Skeletal muscle cell (primary cell): ENCODE measurements at regions not wholly inside any gene's neighbourhood (a gene's known extent, or its start where the extent isn't known, plus 50 kb on each side); places are given as distances from the start of the nearest gene placed in this dataset.
"Not testable (repeated sequence)": the region's sequence is repeated elsewhere in the genome, so short reads cannot be mapped to it uniquely, and the experiment has no call there.

ENCODE experiments used
- DNase-seq: peaks from one replicate; pipeline ENCODE4 v3.0.0-alpha.2; 2010; ENCODE audit warnings: low read depth
- H3K4me3 ChIP-seq: 2 replicates; pipeline ENCODE4 v1.5.1; 2011; ENCODE audit warnings: low read depth, mild to moderate bottlenecking, control low read depth, low read length, moderate library complexity

DNA sequence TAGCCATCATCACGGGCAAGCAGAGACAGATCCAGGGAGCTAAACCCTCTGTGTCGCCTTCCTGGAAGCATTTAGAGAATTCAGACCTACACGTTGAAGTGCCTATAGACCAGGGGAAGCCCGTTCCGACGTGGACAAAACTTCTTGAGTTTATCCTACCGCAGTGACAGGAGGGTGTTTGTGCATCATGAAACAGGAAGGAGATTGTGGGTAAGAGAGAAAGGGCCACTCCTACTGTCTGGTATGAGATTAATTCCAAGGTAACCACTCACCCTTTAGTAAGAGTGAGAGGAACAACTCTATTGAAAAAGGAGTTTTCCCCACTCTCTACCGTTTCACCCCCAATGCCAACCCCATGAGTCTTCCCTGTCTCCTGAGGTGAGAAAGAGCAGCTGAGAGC is 133.7 kb downstream of the TFAP2C start:
- no peak overlapping the region for H3K4me3 ChIP-seq
- no peak for DNase-seq

DNA sequence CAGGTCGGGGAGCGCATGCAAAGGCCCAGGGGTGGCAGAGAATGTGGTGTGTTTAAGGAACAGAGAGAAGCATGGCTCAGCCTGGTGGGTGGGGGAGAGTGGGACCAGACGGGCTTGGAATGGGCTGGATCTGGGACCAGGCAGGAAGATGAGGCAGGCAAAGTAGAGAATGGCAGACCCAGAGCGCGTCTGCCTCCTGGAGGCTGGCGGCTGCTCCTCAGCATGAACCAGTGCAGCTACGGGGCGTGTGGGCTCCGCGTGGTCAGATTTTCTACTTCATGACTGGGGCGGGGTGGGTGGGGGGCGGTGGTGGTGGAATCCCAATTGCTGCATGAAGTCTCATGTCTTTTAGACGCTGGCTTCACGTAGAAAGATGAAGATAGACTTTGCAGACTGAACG is 135.6 kb downstream of the TFAP2C start:
- no peak overlapping the region for H3K4me3 ChIP-seq
- no peak for DNase-seq

DNA sequence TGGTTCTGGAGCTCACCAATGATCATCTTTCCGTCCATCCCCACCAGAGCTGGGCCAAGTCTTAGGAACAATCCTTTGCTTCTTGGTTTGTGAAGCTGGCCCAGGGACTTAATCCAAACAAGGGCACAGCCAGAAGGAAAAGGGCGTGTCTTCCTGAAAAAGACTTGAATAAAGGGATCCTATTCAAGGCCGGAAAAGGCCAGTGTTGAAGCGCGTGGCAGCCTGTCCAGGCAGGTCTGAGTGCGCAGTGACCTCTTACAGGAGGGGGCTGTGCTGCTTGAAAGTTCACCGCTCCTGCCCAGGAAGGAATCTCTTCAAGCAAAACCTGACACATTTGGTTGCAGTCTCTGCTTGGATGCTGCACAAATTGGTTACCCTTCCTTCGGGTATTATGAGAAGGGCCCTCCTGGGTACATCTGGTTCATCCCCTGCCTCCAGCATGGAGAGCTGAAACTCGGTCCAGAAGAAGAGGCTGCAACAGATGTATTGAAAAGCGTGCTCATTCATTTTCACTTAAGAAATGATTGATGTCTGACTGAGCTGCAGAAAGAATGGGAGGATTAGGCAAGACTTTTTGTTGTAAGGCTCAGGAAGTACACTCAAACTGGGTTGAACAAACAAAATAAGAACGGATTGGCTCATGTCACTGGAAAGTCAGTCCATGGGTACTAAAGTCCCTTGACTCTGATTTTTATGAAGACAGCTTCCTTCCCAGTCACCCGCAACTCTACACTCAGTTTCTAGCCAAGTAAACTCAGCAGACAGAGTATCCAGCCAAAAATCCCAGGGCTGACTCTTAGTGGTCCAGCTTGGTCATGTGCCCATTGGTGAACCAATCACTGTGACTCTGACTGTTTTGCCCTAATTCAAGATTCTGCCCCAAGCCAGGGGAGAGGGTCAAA is 136.3 kb downstream of the TFAP2C start:
- no peak overlapping the region for H3K4me3 ChIP-seq
- DNase-seq, result no peak

DNA sequence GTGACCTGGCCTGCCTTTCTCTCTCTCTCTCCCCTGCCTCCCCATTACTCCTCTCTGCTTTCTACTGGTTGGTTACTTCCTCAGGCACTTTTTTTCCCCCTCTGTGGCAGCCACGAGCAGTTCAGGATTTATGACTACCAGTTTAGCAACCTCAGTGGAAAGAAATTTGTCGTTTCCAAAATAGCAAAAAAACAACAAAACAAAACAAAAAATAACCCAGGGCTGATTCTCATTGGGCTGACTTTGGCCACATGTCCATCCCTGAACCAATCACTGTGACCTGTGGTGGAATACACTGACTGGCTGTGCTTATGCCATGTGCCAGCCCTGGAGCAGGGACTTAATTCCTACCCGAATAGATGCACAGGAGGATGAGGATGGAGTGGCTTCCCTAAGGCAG is 137.4 kb downstream of the TFAP2C start:
- H3K4me3 ChIP-seq, result no peak overlapping the region
- no peak for DNase-seq

DNA sequence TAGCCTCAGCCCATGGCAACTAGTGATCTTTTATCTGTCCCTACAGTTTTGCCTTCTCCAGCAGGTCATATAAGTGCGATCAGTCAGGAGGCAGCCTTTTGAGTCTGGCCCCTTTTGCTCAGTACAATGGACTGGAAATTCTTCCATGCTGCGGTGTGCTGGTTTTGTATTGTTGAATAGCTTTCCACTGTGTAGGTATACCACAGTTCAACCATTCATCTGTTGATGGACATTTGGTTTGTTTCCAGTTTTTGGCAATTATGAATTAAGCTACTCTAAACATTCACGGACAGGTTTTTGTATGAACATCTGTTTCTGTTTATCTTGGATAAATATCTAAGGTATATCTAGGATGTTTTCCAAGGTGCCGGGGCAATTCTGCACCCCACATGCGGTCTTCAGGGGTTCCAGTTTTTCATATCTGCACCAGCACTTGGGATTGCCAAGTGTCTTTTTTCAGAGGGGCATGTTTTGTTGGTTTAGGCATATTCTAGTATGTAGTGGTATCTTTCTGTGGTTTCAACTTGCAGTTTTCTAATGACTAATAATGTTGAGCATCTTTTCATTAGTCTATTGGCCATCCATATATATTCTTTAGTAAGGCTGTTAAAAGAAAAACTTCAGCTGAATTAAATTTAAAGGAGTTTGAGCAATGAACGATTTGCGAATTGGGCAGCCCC is 141.0 kb downstream of the TFAP2C start:
- H3K4me3 ChIP-seq, result no peak overlapping the region
- DNase-seq, result no peak

DNA sequence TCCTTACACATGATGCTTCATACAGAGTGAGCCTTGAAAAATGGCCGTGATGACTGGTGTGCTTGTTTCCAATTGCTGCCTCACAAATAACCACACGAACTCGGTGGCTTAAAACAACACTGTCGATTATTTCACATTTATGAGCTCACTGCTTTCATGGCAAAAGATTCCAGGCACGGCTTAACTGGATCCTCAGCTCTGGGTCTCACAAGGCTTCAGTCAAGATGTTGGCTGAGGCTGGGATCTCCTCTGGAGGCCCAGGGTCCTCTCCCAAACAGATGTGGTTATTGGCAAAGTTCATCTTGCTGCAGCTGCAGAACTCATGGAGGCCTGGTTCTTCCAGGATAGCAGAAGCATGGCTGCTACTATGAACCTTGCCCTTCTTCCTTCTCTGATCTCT is 144.6 kb downstream of the TFAP2C start:
- no peak for DNase-seq
- no peak overlapping the region for H3K4me3 ChIP-seq

DNA sequence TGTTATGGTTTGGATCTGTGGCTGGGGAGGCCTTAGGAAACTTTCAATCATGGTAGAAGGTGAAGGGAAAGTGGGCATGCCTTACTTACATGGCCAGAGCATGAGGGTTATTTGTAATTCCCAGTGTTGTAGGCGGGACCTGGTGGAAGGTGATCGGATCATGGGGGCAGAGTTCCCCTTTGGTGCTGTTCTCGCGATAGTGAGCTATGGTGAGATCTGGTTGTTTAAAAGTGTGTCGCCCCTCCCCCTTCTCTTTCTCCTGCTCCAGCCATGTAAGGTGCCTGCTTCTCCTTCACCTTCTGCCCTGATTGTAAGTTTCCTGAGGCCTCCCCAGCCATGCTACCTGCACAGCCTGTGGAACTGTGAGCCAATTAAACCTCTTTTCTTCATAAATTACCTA is 145.8 kb downstream of the TFAP2C start:
- H3K4me3 ChIP-seq, result no peak overlapping the region
- DNase-seq, result no peak

DNA sequence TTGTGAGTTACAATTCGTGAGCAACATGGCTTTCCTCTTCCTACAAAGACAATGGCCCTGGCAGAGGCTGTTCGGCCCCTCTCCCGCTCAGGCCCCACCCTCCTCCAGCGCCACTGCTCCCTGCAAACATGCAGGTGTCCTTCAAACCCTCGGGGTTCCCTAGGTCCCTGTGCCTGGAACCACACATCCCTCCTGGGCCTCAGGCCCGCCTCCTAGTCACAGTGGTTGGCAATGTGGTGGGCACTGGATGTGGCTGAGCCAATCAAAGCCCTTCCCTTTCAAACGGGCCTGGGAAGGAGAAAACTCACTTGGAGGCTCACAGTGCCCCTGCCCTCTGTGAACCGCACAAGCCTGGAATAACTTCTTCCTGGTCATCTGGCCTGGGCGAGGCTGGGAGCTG is 147.2 kb downstream of the TFAP2C start:
- no peak overlapping the region for H3K4me3 ChIP-seq
- no peak for DNase-seq

DNA sequence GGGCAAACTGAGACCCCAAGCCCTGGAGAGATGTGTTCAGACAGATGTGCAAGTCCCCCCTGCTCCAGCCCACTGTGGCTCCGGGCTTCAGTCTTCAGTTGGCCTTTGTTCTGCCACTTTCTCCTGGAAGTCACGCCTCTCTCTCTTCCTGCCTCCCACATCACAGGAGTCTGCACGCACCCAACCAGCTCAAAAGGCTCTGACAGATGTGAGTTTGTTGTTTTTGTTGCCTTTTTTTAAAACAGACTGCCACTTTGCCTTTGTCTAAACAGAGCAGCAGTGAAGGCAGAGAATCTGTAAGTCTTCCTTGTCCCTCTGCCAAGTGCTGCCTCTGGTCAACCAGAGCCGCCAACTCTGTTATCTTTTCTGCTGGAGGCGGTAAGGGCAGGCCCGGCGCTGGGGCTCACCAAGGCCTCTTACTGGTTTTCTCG is 149.7 kb downstream of the TFAP2C start:
- DNase-seq, result no peak
- H3K4me3 ChIP-seq, result no peak overlapping the region

DNA sequence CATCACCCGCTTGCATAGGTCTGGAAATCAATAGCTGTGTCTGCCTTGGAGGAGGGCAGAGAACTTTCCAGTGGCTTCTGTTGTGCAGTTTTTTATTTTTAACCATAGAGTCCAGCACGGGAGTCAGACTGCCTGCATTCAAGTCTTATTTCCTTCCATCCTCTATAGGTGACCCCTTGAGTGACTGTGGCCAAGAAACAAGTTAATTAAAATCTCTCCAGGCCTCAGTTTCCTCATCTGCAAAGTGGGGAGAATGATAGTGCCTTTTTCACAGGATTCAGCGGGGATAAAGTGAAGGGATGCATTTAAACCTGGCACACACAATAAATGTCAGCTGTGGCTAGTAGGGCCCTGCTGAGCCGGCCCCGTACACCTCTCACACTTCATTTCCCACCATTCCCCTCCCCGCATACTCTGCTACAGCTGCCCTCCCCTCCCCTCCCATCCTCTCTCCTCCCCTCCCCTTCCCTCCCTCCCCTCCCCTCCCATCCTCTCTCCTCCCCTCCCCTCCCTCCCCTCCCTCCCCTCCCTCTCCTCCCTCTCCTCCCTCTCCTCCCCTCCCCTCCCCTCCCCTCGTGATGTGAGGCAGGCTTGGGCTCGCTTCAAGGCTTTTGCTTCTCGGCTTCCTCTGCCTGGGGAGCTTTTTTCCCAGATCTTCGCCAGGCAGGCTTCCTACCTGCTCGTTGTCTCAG is 150.5 kb downstream of the TFAP2C start:
- no peak overlapping the region for H3K4me3 ChIP-seq
- DNase-seq, result no peak

DNA sequence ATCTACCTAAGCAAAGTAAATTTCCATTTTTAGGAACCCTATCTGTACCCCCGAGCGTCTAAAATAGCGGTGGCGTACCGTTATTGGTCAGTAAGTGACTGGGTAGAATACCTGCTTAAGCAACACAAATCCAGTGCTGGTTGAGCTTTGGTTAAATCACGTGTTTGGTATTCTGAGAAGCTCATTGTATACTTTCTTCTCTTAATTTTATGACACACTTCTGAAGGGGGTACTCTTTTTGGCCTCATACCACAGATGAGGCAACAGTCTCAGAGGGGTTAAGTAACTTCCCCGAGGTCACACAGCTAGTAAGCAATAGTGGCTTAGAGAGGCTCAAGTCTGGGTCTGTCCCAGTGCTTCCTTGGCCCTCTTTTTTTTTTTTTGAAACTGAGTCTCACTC is 151.2 kb downstream of the TFAP2C start:
- no peak overlapping the region for H3K4me3 ChIP-seq
- no peak for DNase-seq

DNA sequence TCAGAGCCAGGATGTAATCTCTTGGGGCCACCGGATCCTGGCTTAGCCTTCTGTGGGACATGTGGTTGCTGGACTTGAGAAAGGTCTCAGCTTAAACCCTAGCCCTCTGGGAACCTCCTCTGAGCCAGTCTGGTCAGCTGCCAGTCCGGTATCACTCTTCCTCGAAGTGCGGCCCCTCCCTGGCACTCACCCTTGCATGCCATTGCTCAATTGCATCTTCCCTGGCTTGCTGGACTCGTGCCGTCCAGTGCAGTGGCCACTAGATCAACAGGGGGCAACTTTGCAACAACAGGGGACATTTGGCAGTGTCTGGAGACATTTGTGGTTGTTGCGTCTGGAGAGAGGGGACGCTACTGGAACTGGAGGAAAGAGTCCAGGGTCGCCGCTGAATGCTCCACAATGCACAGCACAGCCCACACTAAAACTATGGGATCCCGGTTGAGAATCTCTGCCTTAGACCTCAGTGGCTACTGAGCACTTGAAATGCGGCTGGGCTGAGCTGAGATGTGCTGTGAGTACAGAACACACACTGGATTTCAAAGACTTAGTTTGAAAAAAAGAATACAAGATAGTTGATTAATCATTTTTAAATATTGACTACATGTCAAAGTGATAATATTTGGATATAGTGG is 152.1 kb downstream of the TFAP2C start:
- no peak overlapping the region for H3K4me3 ChIP-seq
- DNase-seq, result peak; percentile 54

DNA sequence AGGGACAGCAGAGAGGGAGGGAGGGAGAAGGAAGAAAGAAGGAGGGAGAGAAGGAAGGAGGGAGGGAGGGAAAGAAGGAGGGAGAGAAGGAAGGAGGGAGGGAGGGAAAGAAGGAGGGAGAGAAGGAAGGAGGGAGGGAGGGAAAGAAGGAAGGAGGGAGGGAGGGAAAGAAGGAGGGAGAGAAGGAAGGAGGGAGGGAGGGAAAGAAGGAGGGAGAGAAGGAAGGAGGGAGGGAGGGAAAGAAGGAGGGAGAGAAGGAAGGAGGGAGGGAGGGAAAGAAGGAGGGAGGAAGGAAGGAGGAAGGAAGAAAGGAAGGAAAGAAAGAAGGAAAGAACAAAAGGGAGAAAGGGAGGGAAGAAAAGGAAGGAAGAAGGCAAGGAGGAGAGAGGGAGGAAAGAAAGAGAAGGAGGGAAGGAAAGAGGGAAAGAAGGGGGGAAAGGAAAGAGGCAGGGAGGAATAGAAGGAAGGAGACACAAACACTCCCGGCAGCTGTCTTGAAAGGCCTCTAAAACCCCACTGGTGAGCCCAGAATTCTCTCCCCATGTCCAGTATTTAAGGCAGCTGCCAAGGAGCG is 153.0 kb downstream of the TFAP2C start:
- DNase-seq, result not testable (repeated sequence)

DNA sequence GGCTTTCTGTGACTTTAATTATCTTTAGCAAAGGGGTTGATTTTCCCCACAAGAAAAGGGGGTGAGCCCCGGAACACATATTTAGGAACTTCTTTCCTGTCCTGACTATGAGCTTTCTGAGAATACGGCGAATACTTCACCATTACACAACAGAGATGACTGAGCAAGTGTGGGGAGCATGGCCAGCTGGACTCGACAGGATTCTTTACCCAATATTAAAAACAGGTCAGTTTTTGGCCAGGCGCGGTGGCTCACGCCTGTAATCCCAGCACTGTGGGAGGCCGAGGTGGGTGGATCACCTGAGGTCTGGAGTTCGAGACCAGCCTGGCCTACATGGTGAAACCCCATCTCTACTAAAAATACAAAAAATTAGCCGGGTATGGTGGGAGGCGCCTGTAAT is 153.7 kb downstream of the TFAP2C start:
- DNase-seq, H3K4me3 ChIP-seq: not testable (repeated sequence)

More for the DNA sequence above, 153.0 kb downstream of the TFAP2C start:
- not testable (repeated sequence) for H3K4me3 ChIP-seq

DNA sequence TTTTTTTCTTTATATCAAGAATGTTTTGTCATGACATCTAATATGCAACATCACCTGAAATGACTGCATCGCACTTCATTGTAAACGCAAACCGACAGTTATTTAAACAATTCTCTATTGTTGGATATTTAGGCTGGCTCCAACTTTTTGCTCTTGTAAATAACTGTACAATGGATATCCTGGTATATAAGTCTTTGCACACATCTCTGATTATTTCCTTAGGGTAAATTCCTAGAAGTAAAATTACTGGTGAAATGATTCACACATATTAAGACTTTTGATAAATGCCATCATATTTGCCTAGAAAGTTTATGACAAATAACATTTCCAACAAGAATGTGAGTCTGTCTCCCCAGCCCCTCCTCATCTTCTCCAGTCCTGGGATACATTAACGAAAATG is 154.7 kb downstream of the TFAP2C start:
- no peak for DNase-seq
- no peak overlapping the region for H3K4me3 ChIP-seq

DNA sequence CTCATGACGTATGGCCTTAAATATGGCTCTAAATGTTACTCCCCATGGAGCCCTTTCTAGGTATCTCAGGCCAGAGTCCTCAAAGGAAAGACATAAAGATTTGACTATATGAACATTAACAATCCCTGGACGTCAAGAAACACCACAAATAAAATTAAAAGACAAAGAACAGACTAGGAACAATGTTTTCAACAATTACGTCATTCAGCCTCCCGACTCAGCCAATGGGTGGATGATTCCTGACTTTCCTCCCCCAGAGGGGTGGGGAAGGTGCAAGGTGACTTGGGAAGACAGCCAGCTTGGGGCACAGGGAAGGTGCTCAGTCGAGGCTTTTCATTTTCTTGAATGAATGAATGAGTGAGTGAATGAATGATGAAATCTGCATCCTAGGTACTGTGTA is 157.4 kb downstream of the TFAP2C start:
- no peak for DNase-seq
- H3K4me3 ChIP-seq, result no peak overlapping the region

DNA sequence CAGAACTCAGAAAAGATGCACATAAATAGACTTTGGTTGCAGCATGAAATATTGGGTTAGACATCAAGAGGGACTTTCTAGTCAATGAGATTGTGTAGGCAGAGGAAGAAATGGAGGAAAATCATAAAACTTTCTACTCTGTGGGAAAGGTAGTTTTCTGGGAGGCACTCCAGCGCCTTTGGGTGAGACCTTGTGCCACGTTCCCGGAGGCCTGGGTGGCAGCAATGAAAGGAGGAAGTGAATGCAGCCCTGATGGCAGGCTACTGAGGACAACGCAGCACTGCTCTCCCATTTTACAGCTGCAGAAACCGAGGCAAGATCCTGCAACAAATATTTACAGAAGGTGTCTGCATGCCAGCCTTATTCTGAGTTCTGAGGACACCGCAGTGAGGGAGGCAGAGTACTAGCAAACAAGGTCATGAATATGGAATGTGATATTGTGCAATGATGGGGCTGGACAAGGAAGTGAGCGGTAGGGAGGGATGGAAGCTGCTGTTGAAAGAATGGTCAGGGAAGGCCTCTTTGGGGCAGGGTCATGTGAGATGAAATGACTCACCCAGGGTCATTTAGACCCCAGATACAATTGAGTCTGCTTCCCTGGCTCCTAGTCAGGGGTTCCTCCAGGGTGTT is 159.1 kb downstream of the TFAP2C start:
- H3K4me3 ChIP-seq, result no peak overlapping the region
- DNase-seq, result peak; percentile 80

DNA sequence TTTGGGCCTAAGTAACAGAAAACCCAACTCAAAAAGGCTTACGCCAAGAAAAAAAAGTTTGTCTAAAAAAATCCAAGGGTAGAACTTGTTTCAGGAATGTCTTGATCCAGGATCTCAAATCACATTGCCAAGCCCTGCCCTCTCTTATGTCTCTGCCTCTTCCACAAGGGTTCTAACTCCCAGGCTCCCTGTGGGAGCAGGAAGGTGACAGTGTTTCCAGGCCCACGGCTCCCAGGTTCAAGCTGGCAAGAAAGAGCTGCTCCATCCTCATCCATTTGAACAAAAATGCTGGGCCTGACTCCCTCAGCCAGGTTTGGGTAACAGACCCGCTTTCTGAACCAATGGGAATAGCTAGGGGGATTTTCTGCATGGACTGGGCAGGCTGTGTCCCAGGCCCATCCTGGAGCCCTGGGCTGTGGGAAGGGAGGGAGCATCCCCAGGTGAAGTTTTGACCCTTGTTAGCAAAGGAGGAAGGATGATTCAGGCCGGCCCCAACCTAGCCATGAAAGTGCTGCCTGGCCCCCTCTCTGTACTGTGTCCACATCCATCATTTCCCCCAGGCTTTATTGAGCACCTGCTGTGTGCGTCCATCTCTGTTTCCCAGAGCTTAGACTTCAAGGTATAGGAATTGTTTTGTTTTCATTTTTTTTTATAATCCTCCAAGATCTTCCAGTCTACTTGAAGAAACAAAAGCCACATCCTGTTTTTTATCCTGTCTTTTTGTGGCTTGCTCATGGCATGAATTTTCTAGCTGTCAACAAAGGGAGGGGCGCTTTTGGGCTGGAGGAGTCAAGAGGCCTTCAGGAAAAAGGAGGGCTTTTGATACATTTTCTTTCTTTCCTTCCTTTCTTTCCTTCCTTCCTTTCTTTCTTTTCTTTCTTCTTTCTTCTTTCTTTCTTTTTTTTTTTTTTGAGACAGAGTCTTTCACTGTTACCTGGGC is 159.8 kb downstream of the TFAP2C start:
- no peak for DNase-seq
- no peak overlapping the region for H3K4me3 ChIP-seq
